HG02981 (cell line): ENCODE measurements at regions not wholly inside any gene's neighbourhood (a gene's known extent, or its start where the extent isn't known, plus 50 kb on each side); places are given as distances from the start of the nearest gene placed in this dataset.

Experiments
- ATAC-seq: cut with Tn5 transposase; IDR thresholded peaks from one replicate; pipeline ENCODE4 v1.9.1; 2021; ENCODE audit warnings: mild to moderate bottlenecking, moderate library complexity; ENCODE audit not compliant: unreplicated experiment

- ATAC-seq: no peak
Observed at GRCh38 chr1:29519108-29519787, 282.9 kb downstream of the PTPRU start.

GRCh38 chr1:29518183-29518835, 282.0 kb downstream of the PTPRU start:
- ATAC-seq: no peak

- ATAC-seq: no peak
Observed at GRCh38 chr1:29517251-29518086, 281.1 kb downstream of the PTPRU start.

- ATAC-seq: no peak
Observed at GRCh38 chr1:29516063-29516820, 279.9 kb downstream of the PTPRU start.

GRCh38 chr1:29515170-29515955, 279.0 kb downstream of the PTPRU start:
- no peak for ATAC-seq

- no peak for ATAC-seq
Observed at GRCh38 chr1:29514361-29515169, 278.2 kb downstream of the PTPRU start.

- ATAC-seq: no peak
Observed at GRCh38 chr1:29513357-29513756, 277.0 kb downstream of the PTPRU start.

- no peak for ATAC-seq
Observed at GRCh38 chr1:29511436-29511835, 275.1 kb downstream of the PTPRU start.

GRCh38 chr1:29508458-29509107, 272.3 kb downstream of the PTPRU start:
- ATAC-seq: no peak

- ATAC-seq: no peak
Observed at GRCh38 chr1:29506678-29507225, 270.4 kb downstream of the PTPRU start.

GRCh38 chr1:29505532-29506220, 269.4 kb downstream of the PTPRU start:
- ATAC-seq: no peak

GRCh38 chr1:29504709-29505410, 268.5 kb downstream of the PTPRU start:
- no peak for ATAC-seq

- ATAC-seq: no peak
Observed at GRCh38 chr1:29504196-29504595, 267.9 kb downstream of the PTPRU start.

GRCh38 chr1:29502911-29503840, 266.9 kb downstream of the PTPRU start:
- no peak for ATAC-seq

GRCh38 chr1:29502225-29502910, 266.0 kb downstream of the PTPRU start:
- ATAC-seq: no peak
